GM18861 (cell line): ENCODE measurements at regions not wholly inside any gene's neighbourhood (a gene's known extent, or its start where the extent isn't known, plus 50 kb on each side); places are given as distances from the start of the nearest gene placed in this dataset.

Experiments used
- ATAC-seq: cut with Tn5 transposase; IDR thresholded peaks from one replicate; pipeline ENCODE4 v1.9.1; 2021; ENCODE audit not compliant: unreplicated experiment

- ATAC-seq, result peak; percentile 72
Measured at GRCh38 chr11:104609311-104610085, 288.8 kb downstream of the CASP12 start.

GRCh38 chr11:104602643-104603042 is 295.6 kb downstream of the CASP12 start:
- no peak for ATAC-seq

- no peak for ATAC-seq
Measured at GRCh38 chr11:104594228-104594958, 303.9 kb downstream of the CASP12 start.

- no peak for ATAC-seq
Measured at GRCh38 chr11:104588970-104589369, 309.3 kb downstream of the CASP12 start.

GRCh38 chr11:104588446-104588845 is 309.8 kb downstream of the CASP12 start:
- no peak for ATAC-seq

GRCh38 chr11:104584823-104585222 is 313.4 kb downstream of the CASP12 start:
- no peak for ATAC-seq

GRCh38 chr11:104583857-104584256 is 314.4 kb downstream of the CASP12 start:
- ATAC-seq, result no peak

- ATAC-seq, result no peak
Measured at GRCh38 chr11:104582431-104582830, 315.8 kb downstream of the CASP12 start.

GRCh38 chr11:104581246-104581980 is 316.8 kb downstream of the CASP12 start:
- ATAC-seq, result no peak

GRCh38 chr11:104573441-104573990 is 324.7 kb downstream of the CASP12 start:
- no peak for ATAC-seq

- no peak for ATAC-seq
Measured at GRCh38 chr11:104572279-104572678, 326.0 kb downstream of the CASP12 start.

GRCh38 chr11:104570078-104570701 is 328.1 kb downstream of the CASP12 start:
- no peak for ATAC-seq

- ATAC-seq, result no peak
Measured at GRCh38 chr11:104565583-104565961, 332.7 kb downstream of the CASP12 start.

- no peak for ATAC-seq
Measured at GRCh38 chr11:104564921-104565582, 333.2 kb downstream of the CASP12 start.

- no peak for ATAC-seq
Measured at GRCh38 chr11:104556606-104557301, 341.5 kb downstream of the CASP12 start.

GRCh38 chr11:104549019-104549418 is 349.2 kb downstream of the CASP12 start:
- no peak for ATAC-seq

GRCh38 chr11:104547996-104548661 is 350.1 kb downstream of the CASP12 start:
- no peak for ATAC-seq

- no peak for ATAC-seq
Measured at GRCh38 chr11:104546501-104546900, 351.8 kb downstream of the CASP12 start.

GRCh38 chr11:104541701-104542100 is 356.6 kb downstream of the CASP12 start:
- ATAC-seq, result no peak
